NCI-H1436 (cell line): ENCODE measurements at regions not wholly inside any gene's neighbourhood (a gene's known extent, or its start where the extent isn't known, plus 50 kb on each side); places are given as distances from the start of the nearest gene placed in this dataset.
"Not testable (repeated sequence)": the region's sequence is repeated elsewhere in the genome, so short reads cannot be mapped to it uniquely, and the experiment has no call there.

Experiments used
- DNase-seq: peaks from one replicate; lab custom pipeline; 2025; lab: John Stamatoyannopoulos, UW

DNA sequence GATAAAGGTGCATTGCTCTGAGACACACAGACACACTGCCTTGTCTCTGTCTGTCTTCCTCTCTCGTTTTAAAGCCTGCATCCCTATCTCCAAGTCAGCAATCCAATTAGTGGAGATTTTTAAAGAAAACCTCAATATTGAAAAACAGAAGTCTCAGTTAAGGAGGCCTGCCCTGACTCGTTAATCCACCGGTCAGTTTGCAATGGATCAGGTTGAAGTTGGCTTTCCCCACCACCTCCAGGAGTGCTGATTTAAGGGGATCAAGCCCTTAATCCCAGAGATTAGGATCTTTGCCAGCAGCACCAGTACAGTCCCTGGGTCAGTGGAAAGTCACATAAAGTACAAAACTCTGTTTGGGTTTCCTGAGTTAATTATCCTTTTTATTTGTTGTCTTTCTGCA is 271.1 kb upstream of the ASIC2 start:
- no peak for DNase-seq

DNA sequence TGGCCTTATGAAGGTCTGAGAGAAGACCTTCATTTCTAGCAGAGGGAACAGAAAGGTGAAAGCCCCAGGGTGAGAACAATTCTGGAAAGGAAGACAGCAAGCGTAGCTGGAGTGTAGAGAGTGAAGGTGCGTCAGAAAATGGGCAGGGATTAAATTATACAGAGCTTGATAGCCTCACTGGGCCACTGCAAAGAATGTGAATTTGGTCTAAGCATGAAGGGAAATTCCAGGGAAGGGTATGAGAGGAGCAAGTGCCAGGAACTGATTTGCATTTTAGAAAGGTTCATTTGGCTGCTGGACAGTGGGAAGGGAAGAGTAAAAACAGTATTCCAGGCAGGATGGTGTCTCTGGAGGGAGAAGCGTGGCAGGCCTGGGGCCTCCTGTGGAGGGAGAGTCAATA is 274.1 kb upstream of the ASIC2 start:
- no peak for DNase-seq

DNA sequence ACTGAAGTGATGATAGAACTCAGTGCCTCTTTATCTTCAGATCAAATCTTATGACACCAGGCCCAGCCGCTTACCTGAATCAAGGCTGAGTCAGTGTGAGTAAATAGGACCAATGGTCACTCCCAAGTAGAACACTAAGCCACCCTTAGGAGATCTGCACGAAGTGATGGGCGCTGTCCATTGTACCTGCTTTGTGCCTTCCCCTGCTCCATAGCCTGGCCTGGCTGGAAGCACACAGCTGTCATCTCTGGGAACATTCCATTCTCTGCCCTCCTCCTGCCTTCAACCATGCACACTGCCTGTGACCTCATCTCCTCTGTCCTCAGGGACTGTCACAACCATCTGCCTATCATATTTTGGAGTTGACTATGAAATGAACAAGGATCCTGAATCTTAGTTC is 279.5 kb upstream of the ASIC2 start:
- no peak for DNase-seq

DNA sequence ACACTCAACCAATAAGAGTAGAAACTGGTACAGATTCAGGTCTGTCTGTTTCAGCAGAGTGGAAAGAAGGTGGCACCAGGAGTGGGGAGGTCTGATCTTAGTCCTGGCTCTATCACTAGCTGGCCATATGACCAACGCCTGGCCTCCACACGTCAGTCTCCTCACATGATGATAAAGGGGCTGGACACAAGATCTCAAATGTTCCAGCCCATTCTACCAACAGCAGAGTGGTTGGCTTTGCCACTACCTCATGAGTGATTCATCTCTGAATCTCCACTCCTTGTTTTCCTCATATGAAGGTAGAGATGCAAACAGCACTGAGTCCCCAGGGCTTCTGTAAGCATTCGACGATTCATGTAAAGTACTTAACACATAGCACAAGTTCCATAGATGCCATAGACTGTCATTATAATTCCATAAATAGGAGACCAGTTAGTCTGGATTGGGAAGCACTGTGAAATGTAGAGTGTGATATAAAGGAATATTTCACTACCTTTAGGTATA is 281.9 kb upstream of the ASIC2 start:
- no peak for DNase-seq

DNA sequence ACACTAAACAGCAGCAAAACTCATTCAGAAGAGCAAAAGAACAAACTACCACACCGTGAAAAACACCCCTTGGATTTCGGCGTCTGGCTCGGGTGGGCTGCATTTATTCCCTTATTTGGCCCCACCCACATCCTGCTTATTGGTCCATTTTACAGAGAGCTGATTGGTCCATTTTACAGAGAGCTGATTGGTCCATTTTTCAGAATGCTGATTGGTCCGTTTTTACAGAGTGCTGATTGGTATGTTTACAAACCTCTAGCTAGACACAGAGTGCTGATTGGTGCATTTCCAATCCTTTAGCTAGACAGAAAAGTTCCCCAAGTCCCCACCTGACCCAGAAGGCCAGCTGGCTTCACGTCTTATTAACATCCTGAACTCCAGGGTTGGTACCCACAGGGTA is 286.6 kb upstream of the ASIC2 start:
- DNase-seq: not testable (repeated sequence)

DNA sequence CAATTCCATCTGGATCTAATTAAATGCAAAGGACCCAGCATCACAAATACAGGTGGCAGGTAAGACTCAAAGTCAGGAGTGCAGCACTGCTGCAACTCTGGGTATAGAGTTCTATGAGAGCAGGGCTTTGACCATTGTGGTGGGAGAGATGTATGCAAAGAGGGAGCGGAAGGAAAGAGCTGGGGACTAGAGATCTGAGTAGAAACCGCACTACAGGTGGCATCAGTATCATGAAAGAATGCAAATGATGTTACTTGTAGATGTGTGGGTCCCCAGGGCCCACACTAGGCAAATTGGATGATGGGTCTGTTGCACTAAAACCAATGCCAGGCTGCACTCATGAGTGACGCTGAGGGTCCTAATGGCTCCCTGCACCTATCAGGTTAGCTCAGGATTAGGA is 287.1 kb upstream of the ASIC2 start:
- no peak for DNase-seq

DNA sequence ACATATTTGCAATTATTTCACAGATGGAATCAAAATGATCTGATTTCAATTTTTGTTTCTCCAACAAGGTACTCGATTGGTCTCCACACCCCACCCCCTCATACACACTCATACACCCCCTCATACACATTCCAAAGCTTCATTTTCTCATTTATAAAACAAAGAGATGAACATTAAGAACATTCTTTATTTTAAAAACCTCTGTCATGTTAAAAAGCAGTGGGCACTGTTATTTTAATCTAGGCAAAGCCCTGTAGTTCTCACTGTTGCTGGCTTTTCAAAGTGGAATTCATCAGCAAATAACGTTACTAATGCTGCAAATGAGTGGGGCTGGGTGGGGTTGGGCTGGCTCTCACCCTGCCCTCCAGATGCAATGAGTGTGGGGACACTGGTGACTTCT is 289.6 kb upstream of the ASIC2 start:
- no peak for DNase-seq

DNA sequence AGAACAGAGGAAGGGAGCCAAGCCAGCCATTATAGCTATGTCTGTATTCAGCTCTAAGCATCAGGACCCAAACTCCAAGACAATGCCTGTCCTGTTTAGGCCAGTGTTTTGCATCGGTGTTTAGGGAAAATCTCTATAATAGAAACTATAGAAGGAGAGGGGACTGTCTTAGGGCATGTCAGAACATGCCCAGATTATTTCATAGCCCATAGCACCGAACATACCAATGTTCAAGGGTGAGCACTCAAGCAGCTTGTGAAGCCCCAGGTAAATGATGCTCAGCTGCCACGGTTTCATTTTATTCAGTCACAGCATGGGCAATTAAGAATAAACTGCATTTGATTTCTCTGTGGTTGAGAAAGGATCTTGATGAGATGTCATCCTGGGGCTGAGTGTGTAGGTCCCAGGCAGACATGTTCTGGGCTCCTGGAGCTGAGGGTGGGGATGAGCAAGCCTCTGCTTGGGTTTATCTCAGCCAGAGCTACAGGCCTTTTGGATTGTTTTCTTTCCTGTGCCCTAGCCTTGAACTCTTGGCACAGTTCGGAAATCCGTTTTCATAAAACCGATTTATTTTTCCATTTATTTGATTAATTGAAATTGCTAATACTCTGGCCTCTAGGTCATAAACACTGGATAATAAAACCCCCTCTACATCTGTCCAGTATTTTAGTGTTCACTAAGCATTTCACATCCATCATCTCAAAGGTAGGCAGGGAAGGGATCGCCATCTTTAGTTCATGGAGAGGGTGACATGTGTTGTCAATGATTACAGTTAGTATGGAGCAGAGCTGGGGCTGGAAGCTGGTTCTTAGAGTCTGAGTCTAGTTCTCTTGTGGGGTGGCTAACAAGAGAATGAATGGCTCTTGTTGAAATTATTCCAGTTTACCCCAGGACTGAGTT is 290.7 kb upstream of the ASIC2 start:
- DNase-seq: no peak

DNA sequence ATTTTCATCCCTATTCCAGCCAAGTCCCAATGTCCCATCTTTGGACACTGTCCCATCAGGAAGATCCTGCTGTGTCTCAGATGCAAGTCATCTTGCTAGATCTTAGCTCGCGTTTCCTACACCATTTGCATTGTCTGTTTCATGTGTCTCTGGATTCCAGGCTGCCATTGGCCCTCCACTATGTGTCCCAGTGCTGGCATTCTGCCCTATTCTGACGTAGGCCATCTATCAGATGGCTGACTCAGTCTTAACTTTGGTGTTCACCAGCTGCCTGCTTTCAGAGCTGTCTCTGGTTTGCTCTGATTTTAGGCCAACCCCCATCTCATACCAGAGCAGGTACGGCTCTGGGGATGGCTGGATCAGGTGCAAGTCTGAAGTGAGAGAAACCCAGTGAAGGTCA is 300.9 kb upstream of the ASIC2 start:
- DNase-seq: no peak

DNA sequence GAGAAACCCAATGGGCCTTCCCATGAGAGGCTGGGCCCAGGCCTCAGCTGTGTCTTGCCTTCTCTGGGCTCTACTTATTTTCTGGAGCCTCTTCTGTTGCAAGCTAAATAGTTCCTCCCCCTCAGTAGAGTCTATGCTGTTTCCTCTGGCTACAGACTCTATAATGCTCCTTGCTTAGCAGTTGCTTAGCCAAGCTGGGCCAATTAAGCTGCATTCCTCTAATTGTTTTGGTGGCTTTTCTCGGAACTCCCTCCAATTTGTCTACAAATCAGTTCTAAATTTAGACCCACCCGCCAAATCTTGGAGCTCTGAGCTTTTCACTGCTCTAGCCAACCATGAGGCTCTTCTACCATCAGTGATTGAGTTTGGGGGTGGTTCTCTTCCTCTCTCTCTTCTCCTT is 302.7 kb upstream of the ASIC2 start:
- DNase-seq: no peak

DNA sequence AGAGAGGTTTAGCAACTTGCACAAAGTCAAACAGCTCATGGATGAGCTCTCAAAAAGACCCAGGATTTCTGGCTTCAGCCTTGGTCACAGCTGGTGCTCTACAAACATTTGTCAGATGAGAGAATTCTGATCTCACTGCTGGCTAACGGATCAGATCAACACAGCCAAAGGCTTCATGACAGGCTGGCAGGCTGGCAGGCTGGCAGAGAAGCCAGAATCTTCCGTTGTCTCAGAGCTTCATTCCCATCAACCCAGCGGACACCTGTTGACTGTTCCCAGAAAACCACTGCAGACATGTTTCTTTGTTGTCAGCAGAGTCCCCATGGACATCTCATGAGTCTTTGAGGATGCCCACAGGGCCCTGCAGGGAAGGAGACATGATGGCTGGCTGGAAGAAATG is 303.8 kb upstream of the ASIC2 start:
- no peak for DNase-seq

DNA sequence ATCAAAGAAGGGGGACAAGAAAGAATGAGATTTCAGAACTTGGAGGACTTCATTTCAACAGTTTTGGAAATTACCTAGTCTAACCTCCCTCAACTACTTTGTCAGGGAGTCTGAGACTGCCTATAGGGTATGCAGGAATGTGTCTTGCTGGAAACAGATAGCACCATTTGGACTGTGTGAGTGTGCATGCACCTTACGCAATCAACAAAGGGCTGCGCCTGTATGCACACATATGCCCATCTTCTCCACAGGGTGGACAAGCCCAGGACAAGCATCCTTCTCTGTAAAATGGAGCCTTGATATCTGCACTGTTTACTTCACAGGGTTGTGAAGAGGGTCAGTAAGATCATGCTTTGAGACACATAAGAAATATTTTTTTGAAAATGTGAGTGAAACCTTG is 305.7 kb upstream of the ASIC2 start:
- DNase-seq: no peak

DNA sequence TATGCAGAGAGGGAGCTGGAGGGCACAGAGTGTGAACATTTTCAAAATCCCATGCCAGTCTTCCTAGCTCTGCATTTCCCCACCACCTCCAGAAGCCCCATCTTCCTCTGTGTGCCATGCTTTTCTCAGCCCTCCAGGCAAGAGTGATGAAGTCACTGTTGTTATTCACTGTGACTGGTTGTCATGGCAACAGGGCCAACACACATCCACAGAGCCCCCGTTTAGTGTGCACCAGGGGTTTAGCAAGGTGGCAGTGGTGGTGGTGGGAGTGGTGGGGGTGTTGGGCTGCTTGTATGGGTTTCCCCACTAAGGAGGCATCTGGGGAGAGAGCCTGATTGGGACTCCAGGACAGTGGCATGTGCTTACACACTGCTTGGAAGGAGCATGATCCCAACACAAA is 309.9 kb upstream of the ASIC2 start:
- no peak for DNase-seq

DNA sequence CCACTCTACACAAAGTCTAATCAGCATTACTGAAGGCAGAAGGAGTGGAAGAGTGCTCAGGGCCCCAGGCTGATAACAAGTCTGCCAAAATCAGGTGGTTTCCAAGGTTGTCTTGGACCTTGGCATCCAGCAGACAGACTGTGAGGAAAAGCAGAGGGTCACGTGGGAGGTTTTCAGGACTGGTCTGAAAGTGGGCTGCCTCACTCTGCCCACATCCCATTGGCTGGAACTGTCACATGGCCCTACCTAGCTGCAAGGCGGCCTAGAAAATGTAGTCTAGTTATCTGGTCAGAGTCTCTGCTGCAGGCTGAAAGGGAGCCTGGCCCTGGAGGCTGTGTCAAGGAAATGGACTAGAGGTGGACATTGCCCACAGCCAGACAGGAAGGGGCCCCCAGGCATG is 310.7 kb upstream of the ASIC2 start:
- DNase-seq: no peak

DNA sequence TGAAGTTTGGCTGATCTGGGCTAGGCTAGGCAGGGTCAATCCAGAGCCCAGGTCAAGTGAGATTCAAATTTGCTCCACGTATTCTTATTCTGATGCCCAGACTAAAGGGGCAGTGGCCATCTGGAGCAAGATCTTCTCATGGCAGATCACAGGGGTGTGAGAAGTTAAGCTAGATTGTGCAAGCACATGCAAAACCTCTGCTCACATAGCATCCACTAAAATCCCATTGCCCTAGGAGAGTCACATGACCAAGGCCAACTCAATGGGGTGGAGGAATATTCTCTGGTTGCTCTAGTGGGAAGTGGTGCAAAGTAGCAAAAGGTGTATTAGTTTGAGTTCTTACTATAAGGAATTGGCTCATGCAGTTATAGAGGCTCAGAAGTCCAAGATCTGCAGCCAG is 318.4 kb upstream of the ASIC2 start:
- DNase-seq: no peak

DNA sequence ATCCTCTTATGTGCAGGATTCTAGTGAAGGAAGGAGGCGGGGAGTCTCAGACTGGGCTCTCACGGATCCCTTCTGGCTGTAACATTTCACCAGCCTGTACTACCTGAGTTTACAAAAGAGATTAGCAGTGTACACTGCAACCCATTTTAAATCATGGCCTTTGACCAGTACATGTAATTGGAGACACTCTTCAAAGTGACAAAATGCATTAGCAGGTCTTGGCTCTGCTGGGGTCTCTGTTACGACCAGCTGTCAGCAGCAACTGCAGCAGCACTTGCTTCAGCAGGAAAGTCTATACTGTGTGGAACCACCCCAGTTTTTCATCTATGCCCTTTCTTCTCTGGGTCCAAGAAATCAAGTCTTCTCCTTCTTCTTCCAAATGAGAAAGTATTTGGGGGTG is 322.8 kb upstream of the ASIC2 start:
- no peak for DNase-seq

DNA sequence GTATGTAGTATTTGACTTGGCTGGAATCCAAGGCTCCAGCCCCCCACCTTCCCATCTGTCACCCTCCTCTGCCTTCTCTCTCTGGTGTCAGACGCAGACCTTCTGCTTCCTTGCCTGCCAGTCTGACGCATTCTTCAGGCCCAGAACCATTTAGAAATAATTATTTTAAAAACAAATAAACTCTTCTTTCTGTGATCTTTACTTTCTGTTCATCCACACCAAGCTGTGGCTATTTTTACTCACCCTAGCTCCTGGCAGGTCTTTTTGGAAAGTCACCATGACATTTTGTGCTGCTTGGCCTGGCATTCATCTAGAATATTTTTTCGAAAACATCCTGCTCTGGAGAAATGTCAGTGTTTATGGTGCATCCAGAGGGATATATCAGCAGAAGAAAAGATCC is 330.7 kb upstream of the ASIC2 start:
- DNase-seq: no peak

DNA sequence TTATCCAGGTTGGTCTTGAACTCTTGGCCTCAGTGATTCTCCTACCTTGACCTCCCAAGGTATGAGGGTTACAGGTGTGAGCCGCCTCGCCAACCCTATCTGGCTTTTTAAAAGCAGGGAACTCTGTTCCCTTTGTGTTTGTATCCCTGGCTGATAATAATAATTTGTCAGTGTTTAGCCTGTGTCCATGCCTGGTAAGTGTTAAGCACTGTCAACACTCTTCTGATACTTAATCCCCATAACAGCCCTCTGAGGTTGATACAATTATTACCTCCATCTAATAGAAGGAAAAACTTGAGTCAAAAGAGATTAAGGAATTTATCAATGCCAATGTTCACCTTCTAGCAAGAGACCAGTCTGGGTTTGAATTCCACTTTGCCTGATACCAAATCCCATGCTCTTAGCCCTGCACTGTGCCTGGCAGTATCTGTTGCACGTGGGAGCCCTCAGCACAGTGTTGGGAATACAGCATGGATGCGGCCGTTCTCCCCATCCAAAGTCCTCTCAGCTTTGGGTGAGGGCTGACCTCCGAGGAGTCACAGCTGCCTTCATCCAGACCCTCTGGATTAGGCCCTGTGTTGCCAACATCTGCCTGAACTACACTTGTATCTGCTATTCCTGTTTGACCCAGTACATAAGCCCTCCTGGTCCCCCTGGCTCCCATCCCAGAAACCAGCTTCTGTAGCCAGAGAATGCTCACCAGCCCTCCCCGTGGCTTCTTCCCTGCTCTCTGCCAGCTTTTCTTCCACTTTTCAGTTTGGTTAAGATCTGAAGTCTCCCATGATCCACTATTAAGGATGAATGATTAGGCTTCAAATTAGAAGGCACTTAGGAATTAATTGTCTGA is 335.6 kb upstream of the ASIC2 start:
- DNase-seq: no peak

DNA sequence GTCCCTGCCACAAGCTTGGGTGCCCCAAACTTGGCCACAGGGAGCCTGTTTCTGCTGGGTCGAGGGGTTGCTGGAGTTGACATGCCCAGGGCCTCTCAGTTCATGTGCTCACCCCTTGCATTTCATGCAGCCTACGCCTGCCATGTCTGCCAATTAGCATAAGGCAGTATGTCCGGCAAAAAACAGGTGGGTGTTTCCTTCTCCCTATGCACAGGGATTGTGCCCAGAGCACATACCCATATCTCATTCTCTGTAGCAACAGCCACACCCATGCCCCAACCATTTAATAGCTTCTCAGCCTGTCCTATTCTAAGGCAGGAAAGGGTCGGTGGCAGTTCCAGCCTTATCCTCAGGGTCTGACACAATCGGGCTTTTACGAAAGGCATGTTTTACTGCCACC is 340.4 kb upstream of the ASIC2 start:
- DNase-seq: no peak

DNA sequence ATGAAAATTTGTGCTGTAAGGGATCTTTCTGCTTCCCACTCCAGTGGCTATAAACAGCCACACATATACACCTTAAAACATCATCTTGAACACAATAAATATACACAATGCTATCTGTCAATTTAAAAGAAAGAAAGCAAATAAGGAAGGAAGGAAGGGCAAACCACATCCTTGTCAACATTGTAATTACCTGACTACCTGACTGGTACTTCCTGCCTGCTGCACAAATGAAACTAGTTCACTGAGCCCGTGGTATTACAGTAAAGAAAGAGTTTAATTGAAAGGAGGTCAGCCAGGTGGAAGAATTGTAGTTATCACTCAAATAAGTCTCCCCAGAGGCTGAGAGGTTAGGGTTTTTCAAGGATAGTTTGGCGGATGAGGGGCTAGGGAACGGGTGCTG is 344.4 kb upstream of the ASIC2 start:
- no peak for DNase-seq

DNA sequence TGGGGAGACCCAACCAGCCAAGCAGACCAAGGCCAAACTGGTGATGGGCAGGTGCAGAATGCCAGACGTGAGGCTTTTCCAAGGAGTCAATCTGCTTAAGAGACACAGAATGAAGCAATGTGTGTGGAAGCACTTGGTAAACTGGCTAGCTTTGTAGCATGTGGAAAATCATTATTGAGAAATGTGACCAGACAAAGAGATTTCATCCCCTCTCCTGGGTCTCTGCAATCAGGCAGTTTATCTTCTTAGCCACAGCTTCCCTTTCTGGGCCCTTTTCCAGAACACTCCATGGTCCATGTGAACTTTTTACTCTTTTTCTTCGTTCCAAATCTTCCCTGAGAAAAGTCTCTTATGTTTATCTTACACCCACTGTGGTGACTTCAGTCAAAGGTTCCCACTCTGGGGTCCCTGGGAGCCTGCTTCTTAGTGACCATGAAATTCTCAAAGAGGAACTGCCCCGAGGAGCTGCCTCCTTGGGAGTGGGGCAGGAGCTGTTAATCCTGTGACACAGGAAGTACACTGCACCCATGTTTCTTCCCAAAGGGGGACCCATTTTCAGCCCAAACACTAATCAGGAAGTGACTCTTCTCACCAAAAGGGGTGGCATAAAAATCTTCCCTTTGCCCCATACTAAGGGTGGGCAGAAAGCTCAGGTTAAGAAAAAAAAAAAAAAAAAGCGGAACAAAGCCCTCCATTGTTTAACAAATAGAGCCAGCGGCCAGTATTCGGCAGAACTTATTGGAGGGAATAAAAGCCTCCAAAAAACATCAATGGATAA is 346.2 kb upstream of the ASIC2 start:
- DNase-seq: no peak

DNA sequence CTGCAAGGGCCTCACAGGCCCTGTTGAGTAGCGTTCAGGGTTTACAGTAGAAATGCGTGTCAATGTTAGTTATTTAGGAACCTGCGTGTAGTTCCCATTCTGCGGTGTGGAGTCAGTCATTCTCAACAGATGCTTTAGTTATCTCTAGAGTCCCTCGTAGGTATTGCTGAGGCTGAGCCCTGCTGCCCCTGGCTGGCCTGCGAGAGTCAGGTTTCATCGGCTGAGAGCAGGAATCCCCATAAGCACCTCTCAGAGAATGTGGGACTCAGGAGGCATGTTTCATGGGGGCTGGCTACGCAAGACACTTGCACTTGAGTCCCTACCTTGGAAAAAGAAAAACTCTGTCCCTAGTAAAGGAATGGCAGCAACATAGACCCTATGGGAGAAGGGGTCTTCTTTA is 347.5 kb upstream of the ASIC2 start:
- no peak for DNase-seq
